Esophagus squamous epithelium (tissue), 4 donors: ENCODE measurements at regions not wholly inside any gene's neighbourhood (a gene's known extent, or its start where the extent isn't known, plus 50 kb on each side); places are given as distances from the start of the nearest gene placed in this dataset.

ENCODE experiments used
- POLR2A ChIP-seq, 4 donors: fragments of 450-650 bp; IDR thresholded peaks; one replicate each; pipeline ENCODE4 v1.6.1; 2017; ENCODE audit warnings: antibody characterized with exemption in 4 of 4, mild to moderate bottlenecking in 4 of 4, moderate library complexity in 3 of 4
- TF ChIP-seq, protein P1 (sequence below), 6 experiments: fragments of 450-650 bp in 4 of 6; fragments of 200-600 bp in 2 of 6; sonication (generic) in 2 of 6; IDR thresholded peaks; one replicate each; pipeline ENCODE4 v1.5.1; 2016 to 2019; ENCODE audit warnings: antibody characterized with exemption in 6 of 6, mild to moderate bottlenecking in 4 of 6, moderate library complexity in 4 of 6

DNA sequence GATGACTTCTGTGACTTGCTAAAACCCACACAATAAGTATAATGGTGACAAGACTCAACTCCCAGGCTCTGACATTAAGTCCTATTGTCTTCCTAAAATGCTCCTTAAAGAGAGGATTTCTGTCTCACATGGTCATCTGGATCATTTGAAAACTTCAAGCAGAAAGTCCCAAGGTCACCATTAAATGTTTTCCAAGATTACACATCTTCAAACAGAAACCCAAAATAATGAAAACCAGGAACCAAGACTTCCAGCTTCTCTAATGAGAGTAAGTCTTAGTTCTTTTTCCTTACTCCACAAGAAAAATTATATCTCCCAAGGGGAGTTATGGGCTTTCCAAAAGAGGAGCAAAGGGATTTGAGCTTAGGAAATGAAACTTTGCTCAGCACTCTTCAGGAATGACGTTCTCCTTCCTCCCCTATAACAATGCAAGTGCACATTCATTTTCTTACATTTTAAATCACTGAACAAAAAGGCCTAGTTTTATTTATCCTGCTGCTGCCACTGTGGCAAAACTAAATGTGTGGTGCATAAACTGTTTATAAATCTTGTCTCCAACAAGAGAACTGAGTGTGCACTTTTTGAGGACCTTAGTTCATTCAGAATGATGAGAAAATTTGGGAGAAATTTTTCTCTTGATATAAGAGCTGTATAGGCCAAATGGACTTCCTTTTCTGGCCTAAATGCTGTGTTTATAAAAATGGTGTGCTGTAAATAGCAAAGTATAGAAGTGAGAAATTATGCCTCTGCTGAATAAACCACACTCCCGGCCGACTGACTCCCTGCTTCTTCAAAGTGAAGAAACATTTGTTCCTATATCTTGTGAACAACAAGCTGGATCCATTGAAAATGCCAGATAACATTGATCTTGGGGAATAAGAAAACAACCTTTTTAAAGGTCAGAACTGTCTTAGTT lies 148.4 kb upstream of the PLEKHG7 start:
- TF ChIP-seq, protein P1, sequence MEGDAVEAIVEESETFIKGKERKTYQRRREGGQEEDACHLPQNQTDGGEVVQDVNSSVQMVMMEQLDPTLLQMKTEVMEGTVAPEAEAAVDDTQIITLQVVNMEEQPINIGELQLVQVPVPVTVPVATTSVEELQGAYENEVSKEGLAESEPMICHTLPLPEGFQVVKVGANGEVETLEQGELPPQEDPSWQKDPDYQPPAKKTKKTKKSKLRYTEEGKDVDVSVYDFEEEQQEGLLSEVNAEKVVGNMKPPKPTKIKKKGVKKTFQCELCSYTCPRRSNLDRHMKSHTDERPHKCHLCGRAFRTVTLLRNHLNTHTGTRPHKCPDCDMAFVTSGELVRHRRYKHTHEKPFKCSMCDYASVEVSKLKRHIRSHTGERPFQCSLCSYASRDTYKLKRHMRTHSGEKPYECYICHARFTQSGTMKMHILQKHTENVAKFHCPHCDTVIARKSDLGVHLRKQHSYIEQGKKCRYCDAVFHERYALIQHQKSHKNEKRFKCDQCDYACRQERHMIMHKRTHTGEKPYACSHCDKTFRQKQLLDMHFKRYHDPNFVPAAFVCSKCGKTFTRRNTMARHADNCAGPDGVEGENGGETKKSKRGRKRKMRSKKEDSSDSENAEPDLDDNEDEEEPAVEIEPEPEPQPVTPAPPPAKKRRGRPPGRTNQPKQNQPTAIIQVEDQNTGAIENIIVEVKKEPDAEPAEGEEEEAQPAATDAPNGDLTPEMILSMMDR (IDR thresholded peaks at IDR 0.05): no peak
- no peak for TF ChIP-seq POLR2A (IDR thresholded peaks at IDR 0.05)
